ENCODE measurements at regions not wholly inside any gene's neighbourhood (a gene's known extent, or its start where the extent isn't known, plus 50 kb on each side); places are given as distances from the start of the nearest gene placed in this dataset.

DNA sequence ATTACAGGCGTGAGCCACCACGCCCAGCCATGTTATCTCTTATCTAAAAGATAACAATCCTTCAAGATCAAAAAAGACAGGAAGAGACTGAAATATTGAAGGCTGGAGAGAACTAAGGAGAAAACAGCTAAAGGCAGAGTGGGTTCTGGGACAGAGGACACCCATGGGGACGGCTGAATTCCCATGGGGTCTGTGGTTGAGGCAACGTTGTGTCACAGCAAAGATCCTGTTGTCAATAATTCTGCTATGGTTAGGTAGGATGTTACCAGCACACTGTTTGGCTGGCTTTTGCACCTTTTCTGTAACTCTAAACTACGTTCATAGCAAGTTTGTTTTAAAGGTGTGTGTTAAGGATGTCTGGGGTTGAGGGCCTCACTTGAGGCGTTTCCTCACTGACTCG lies 137.7 kb upstream of the APCDD1 start:
- DNase-seq (ENCODE audit: low read depth) = no peak

GRCh38 chr18:10317864-10318690 lies 136.4 kb upstream of the APCDD1 start:
- no peak for DNase-seq (ENCODE audit: low read depth)

DNA sequence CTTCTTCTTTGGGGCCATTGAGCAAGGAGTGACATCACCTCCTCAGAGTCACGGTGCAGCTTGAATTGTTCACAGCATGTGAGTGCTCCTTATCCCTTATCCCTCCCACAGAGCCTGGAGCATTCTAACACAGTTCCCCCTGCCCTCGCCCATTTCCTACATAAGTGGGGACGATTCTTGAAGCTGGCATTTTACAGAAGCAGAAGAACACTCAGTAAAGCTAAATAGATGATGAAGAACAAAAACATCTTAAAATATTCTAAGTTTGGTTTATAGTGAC lies 135.8 kb upstream of the APCDD1 start:
- no peak for DNase-seq (ENCODE audit: low read depth)

GRCh38 chr18:10319026-10319425 lies 135.4 kb upstream of the APCDD1 start:
- DNase-seq (ENCODE audit: low read depth) = no peak

GRCh38 chr18:10319914-10320600 lies 134.4 kb upstream of the APCDD1 start:
- no peak for DNase-seq (ENCODE audit: low read depth)

DNA sequence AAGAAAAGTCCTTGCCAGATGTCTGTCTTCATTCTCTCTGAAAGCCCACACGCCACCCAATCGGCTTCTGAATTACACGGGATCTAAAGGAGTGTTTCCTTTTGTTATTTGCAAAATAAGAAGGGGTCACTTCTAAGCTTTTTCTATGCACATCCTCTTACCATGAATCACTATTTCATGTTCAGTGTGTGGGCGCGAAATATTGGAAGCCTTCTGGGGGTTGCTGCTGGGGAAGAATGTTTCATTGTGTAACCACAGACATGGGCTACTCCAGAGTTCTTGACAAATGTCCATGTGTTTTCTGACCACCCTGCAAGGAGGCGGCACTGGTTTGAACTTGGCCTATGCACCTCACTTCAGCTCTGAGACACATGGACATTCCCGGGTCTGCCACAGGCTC lies 133.6 kb upstream of the APCDD1 start:
- DNase-seq (ENCODE audit: low read depth) = no peak

DNA sequence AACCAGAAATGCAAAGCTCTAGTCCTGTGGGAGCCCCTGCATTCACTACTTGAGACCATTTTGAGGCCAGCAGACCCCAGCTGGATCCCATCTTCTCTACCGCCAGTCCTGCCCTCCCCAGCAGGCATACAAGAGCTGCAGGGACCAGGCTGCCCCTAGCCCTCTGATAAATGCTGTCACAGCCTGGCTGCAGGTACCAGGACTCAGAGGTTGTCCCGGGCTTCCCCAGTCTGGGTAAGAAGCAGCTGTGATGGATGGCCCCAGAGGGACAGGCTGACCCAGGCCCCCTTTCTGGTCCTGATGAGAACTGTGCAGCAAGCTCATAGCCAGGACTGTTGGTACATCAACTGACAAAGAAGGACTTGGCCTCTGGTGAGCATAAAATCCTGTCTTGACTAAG lies 132.9 kb upstream of the APCDD1 start:
- DNase-seq (ENCODE audit: low read depth) = no peak

- DNase-seq (ENCODE audit: low read depth) = no peak
Measured at GRCh38 chr18:10322004-10322403, 132.4 kb upstream of the APCDD1 start.

- no peak for DNase-seq (ENCODE audit: low read depth)
Measured at GRCh38 chr18:10322435-10322834, 132.0 kb upstream of the APCDD1 start.

DNA sequence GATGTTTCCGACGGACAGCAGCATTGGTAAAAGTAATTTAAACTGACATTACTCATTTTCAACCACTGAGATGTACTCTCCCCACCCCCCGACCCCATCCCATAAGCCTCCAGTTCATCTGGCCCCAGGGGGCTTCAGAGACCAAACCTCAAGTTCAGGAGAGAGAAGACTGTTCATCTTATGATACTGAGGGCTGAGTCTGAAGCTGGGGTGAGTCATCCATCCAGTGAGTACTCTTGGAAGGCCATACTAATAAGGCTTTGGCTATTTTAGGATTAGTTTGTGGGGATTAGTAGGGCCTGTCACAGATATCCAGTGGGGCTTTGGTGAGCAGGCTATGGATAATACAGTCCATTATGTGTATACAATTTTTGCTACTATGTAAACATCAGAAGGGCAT lies 125.3 kb upstream of the APCDD1 start:
- no peak for DNase-seq (ENCODE audit: low read depth)

DNA sequence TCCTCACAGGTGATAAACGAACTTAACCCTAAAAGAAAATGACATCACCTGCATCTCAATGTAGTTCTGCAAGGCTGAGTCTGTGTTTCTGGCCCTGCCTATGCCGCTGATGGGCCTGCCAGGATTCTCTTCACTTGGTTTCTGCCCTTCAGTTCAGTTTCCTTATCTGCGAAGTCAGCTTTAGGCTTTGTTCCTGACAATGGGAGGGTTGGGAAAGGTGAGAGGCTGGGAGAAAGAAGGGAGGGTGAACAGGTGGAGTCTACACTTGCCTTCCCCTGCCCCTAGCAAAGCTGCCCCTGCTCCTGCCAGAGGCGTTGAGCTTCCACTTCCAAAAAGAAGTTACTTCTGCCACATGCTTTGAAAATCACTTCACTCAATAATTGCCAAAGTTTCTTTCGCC lies 124.0 kb upstream of the APCDD1 start:
- no peak for DNase-seq (ENCODE audit: low read depth)

GRCh38 chr18:10332452-10332851 lies 122.0 kb upstream of the APCDD1 start:
- DNase-seq (ENCODE audit: low read depth) = no peak

DNA sequence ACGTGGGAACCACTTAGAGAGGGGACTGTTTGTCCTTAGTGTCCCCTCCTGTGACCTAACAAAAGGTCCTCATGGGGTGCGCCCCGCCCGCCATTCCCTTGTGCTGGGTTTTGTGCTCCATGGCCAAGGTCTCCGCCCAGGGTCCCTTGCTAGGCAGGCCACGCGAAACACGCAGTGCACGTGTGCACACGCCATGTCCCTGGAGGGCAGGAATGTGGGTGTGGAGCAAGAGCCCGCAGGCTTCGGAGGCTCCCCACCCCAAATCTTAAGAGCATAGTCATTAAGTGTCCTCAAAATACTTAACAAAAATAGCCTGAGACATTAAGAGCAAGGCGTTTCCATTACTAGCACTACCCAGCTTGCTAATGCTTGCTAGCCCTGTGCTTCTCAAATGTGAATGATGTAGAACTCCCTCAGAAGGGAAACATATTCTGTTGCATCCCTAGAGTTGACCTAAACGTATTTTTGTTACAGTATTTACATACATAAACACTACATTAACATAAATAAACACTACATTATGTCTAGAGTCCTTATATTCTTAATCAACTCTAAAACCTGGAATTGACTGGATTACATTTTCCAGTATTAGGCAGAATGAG lies 117.6 kb upstream of the APCDD1 start:
- DNase-seq (ENCODE audit: low read depth) = no peak

DNA sequence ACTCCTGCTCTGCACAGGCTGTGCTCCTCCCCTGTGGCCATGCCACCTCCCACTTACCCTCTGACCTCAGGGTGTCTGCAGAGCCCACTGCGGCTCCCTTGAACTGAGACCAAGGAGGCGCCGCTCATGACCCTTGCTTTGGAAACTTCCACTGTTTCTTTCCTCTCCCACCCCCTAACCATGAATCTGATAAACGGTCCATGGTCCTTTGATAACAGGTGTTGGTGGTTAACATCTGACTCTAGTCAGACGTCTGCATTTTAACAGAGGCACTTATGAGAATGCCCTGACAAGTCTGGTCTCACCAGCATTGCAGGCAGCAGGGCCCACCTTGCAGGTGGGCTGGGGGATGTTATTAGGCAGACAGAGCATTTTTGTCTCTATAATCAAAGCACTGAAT lies 113.6 kb upstream of the APCDD1 start:
- no peak for DNase-seq (ENCODE audit: low read depth)

GRCh38 chr18:10343778-10344177 lies 110.7 kb upstream of the APCDD1 start:
- no peak for DNase-seq (ENCODE audit: low read depth)

DNA sequence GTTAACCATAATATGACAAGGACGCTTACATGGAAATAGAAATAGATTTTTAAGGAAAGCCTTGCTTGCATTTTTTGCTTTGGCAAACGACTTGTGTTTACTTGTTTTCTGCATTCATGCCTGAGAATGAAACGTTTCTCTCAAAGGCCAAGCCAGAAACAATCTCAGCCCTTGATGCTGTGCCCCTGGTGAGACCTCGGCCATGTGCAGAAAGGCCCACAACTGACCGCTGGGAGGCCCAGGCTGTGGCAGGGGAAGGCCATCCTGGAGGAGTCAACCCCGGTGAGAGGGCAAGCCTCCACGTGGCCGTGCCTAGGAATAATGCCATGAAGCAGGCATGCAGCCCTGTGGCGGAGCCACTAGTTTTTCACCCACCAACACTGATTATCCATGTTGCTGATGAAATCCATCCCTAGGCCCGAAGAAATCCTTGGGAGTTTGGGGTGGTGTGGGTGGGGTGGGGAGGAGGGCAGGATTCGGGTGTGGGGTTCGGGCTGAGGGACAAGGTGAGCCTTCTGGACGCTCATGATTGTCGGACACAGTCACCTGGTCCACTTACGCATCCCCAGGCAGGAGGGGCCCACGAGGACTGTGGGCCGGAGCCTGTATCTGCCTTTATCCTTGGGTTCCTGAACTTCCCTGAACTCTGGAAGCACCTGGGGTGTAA lies 107.6 kb upstream of the APCDD1 start:
- DNase-seq (ENCODE audit: low read depth) = no peak

- DNase-seq (ENCODE audit: low read depth) = no peak
Measured at GRCh38 chr18:10349561-10349960, 104.9 kb upstream of the APCDD1 start.

DNA sequence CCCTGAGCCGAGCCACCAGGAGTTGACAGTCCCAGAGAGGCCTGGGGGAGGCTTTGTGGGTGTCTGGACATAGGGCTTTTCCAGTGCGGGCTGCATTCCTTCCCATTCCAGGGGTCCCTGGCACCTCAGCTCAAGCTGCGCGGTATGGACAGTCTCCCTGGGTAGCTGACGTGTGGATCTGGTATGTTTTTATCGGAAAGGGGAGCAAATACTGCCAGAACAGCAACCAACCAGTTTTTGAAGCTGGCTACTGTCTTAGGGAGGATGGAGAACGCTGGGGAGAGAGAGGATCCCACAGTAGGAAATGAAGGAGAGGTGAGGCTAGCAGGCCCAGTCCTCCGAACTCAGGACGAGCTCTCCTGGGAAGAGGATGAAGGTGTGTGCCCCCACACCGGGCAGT lies 103.8 kb upstream of the APCDD1 start:
- DNase-seq (ENCODE audit: low read depth) = no peak

- no peak for DNase-seq (ENCODE audit: low read depth)
Measured at GRCh38 chr18:10351219-10351818, 103.1 kb upstream of the APCDD1 start.

DNA sequence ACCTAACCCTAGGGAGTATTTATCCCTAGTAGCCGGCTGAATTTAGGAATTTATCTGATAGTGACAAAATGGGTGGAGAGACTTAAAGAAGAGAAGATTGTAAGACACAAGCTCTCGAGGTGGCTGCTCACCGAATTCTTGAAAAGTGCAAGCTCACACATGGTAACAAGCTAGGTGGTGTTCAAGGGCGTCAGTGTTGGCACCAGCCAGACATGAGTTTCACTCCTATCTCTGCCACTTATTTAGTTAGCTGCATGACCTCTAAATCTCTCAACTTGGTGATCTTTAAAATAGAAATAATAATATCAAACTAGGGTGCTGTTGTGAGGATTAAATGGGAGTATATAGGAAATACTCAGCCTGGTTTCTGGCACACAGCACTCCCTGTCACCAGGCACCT lies 102.6 kb upstream of the APCDD1 start:
- DNase-seq (ENCODE audit: low read depth) = no peak

DNA sequence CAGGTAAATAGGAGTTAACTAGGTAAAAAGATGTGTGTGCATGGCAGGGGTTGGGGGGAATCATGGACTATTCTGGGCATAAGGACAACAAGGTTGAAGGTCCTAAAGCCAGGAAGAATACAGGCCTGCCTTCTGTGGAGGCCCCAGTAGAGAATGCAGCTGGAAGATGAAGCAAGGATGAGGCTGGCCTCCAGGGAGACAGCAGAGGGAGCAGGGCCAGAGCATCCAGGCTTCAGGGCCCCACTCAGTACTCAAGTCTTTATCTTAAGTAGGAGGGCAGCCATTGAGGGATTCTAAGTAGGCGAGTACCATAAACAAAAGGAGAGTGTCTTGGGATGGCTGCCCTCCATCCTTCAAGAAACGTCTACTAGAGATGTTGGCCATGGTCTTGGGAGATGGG lies 101.8 kb upstream of the APCDD1 start:
- no peak for DNase-seq (ENCODE audit: low read depth)

DNA sequence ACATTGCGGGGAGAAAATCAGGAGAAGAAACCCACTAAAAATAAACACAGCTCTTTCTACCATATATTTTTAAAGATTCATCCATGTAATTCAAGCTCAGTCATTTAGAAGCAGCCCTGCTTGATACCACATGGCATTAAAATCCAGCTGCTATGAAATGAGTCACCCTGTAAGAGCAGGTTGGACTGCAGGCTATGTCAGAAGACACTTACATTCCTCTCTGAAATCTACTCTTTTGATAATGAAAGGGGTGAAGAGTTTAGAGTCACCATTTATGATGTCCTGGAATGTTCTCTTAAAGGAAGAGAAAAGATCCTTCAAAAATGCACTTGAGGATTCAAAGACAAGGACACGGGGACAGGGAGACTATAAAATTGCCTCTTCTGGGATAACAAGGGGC lies 100.6 kb upstream of the APCDD1 start:
- no peak for DNase-seq (ENCODE audit: low read depth)

Data from stimulated activated CD8-positive, alpha-beta memory T cell treated with anti-CD3 and anti-CD28 coated beads, Interleukin-4, amount 100 ng/mL, for 24 hours (primary cell).